Endothelial cell of umbilical vein (primary cell): ENCODE measurements at regions not wholly inside any gene's neighbourhood (a gene's known extent, or its start where the extent isn't known, plus 50 kb on each side); places are given as distances from the start of the nearest gene placed in this dataset.
"Not testable (repeated sequence)": the region's sequence is repeated elsewhere in the genome, so short reads cannot be mapped to it uniquely, and the experiment has no call there.

ENCODE experiments used
- BruUV-seq: library from RNA; stranded (reverse); fragments of 400-500 nt; replicated peaks from 2 replicates; lab custom pipeline; 2021; lab: Mats Ljungman, UMichigan
- CTCF ChIA-PET: fragments of 300-600, 350-600 bp; sonication (Branson Sonifier 250); formaldehyde crosslinking; loops from one replicate; lab custom pipeline; 2021; ENCODE audit warnings: antibody characterized with exemption, inconsistent platforms; lab: Charles Lee
- POLR2A ChIA-PET: fragments of 300-600, 350-600 bp; sonication (Branson Sonifier 250); formaldehyde crosslinking; loops from one replicate; lab custom pipeline; 2021; ENCODE audit warnings: antibody characterized with exemption, inconsistent platforms; lab: Charles Lee
- DNase-seq: peaks from one replicate; pipeline ENCODE4 v3.0.0-alpha.2; 2011; ENCODE audit warnings: low read depth, low spot score
- FAIRE-seq: peaks from 2 replicates; lab custom pipeline; 2011; peaks lifted over from hg19 to GRCh38; lab: Jason Lieb, UNC
- H2AFZ ChIP-seq: 2 replicates; pipeline ENCODE4 v1.6.0; 2012; ENCODE audit warnings: low read depth, low read length, control low read depth, inconsistent platforms
- H3K27ac ChIP-seq: 2 replicates; pipeline ENCODE4 v1.5.1; 2011; ENCODE audit warnings: low read depth, mild to moderate bottlenecking, control low read depth, low read length, moderate library complexity; ENCODE audit not compliant: insufficient read depth
- H3K27me3 ChIP-seq, 2 experiments: 2 replicates each; pipeline versions ENCODE4 v1.6.0 to v1.6.1; 2011; ENCODE audit warnings: low read length in 2 of 2, mixed read lengths in 1 of 2; ENCODE audit not compliant: control insufficient read depth in 2 of 2, insufficient read depth in 2 of 2
- H3K36me3 ChIP-seq, 2 experiments: 2 replicates in 1 of 2; 3 replicates in 1 of 2; pipeline ENCODE4 v1.5.1; 2011; ENCODE audit warnings: low read length in 2 of 2, mild to moderate bottlenecking in 1 of 2, moderate library complexity in 1 of 2; ENCODE audit not compliant: control insufficient read depth in 2 of 2, insufficient read depth in 2 of 2; ENCODE audit errors: extremely low read depth in 1 of 2
- H3K4me1 ChIP-seq: 3 replicates; pipeline ENCODE4 v1.5.1; 2011; ENCODE audit warnings: mild to moderate bottlenecking, low read length; ENCODE audit not compliant: control insufficient read depth, insufficient read depth; ENCODE audit errors: extremely low read depth
- H3K4me2 ChIP-seq: 2 replicates; pipeline ENCODE4 v1.6.1; 2011; ENCODE audit warnings: low read length, control low read depth, mixed read lengths; ENCODE audit not compliant: insufficient read depth
- H3K4me3 ChIP-seq, 3 experiments: fragments of 200-600 bp in 1 of 3; sonication (generic), shearing (Covaris generic) in 1 of 3; replicated peaks in 1 of 3; 2 replicates each; pipeline ENCODE4 v1.5.1; 2011 to 2016; ENCODE audit warnings: control low read depth in 3 of 3, low read length in 3 of 3, mild to moderate bottlenecking in 2 of 3, inconsistent platforms in 1 of 3, low read depth in 1 of 3, moderate library complexity in 1 of 3; ENCODE audit not compliant: insufficient read depth in 1 of 3
- H3K79me2 ChIP-seq: 2 replicates; pipeline ENCODE4 v1.6.0; 2012; ENCODE audit warnings: low read length, inconsistent platforms; ENCODE audit not compliant: control insufficient read depth, insufficient read depth
- H3K9ac ChIP-seq: replicated peaks from 2 replicates; pipeline ENCODE3; 2011; ENCODE audit warnings: low read length, control low read depth; ENCODE audit not compliant: insufficient read depth; ENCODE audit errors: extremely low read depth
- H3K9me1 ChIP-seq: replicated peaks from 3 replicates; pipeline ENCODE4 v1.6.0; 2011; ENCODE audit warnings: mild to moderate bottlenecking, low read length; ENCODE audit not compliant: control insufficient read depth, insufficient read depth; ENCODE audit errors: extremely low read depth
- H3K9me3 ChIP-seq: replicated peaks from 2 replicates; pipeline ENCODE4 v1.5.1; 2012; ENCODE audit warnings: low read length, inconsistent platforms; ENCODE audit not compliant: control insufficient read depth, insufficient read depth
- H4K20me1 ChIP-seq: replicated peaks from 2 replicates; pipeline ENCODE3; 2011; ENCODE audit warnings: mild to moderate bottlenecking, low read length; ENCODE audit not compliant: control insufficient read depth, insufficient read depth; ENCODE audit errors: extremely low read depth
- CTCF ChIP-seq, 2 donors: IDR thresholded peaks; 1 replicate in 1 of 2; 2 replicates in 1 of 2; pipeline ENCODE4 v1.5.1; 2011; ENCODE audit warnings: low read length in 2 of 2, mild to moderate bottlenecking in 2 of 2, moderate library complexity in 2 of 2, control low read depth in 1 of 2, inconsistent platforms in 1 of 2, low read depth in 1 of 2; ENCODE audit not compliant: insufficient read depth in 1 of 2; ENCODE audit errors: extremely low read depth in 1 of 2
- EZH2 ChIP-seq: IDR thresholded peaks from 2 replicates; pipeline ENCODE4 v1.6.1; 2012; ENCODE audit warnings: borderline replicate concordance, low read depth, mild to moderate bottlenecking, moderate library complexity, low read length, inconsistent platforms; ENCODE audit not compliant: severe bottlenecking
- FOS ChIP-seq: IDR thresholded peaks from 2 replicates; pipeline ENCODE4 v1.6.1; 2011; ENCODE audit warnings: mild to moderate bottlenecking, low read length, moderate library complexity, borderline replicate concordance; ENCODE audit not compliant: insufficient read depth
- GATA2 ChIP-seq: IDR thresholded peaks from 2 replicates; pipeline ENCODE4 v1.7.0; 2011; ENCODE audit warnings: low read depth, mild to moderate bottlenecking, moderate library complexity, mixed read lengths, low read length; ENCODE audit not compliant: insufficient read length, insufficient read depth
- JUN ChIP-seq: IDR thresholded peaks from 2 replicates; pipeline ENCODE4 v1.6.1; 2011; ENCODE audit warnings: borderline replicate concordance, low read depth; ENCODE audit not compliant: insufficient read length, insufficient read depth
- MYC ChIP-seq: IDR thresholded peaks from one replicate; pipeline ENCODE4 v1.6.1; 2011; ENCODE audit warnings: mild to moderate bottlenecking, low read depth, low read length
- POLR2A ChIP-seq: IDR thresholded peaks from 2 replicates; pipeline ENCODE4 v1.6.1; 2012; ENCODE audit warnings: low read depth, mild to moderate bottlenecking, control low read depth, low read length
- POLR2AphosphoS5 ChIP-seq: IDR thresholded peaks from 2 replicates; pipeline ENCODE4 v1.6.1; 2012; ENCODE audit warnings: low read depth, mild to moderate bottlenecking, control low read depth, low read length, moderate library complexity; ENCODE audit not compliant: insufficient read depth
- dilution Hi-C: fragments of 300-500 bp; cut with MboI; formaldehyde crosslinking; loops from one replicate; pipeline ENCODE4 v1.15.0; 2019; ENCODE audit warnings: low sequenced_read_pairs; ENCODE audit not compliant: extremely low pct_ligation_motif_present
- intact Hi-C: fragments of 100-400 bp; cut with micrococcal nuclease; formaldehyde crosslinking; loops from one replicate; pipeline ENCODE4 v1.10.0; 2022
- TF ChIP-seq, protein P1 (sequence below): IDR thresholded peaks from 2 replicates; pipeline ENCODE4 v1.6.1; 2011; ENCODE audit not compliant: insufficient read depth, insufficient read length

GRCh38 chr6:119727504-119728219, 378.1 kb upstream of the MAN1A1 start:
- no peak overlapping the region for H3K4me3 ChIP-seq
- no peaks in the 10 kb centered on the region for H3K9me3 ChIP-seq
- no peaks in the 10 kb centered on the region for H3K79me2 ChIP-seq
- H3K27ac ChIP-seq: no peak overlapping the region
- no peak overlapping the region for H2AFZ ChIP-seq
- no peak overlapping the region for H3K9ac ChIP-seq
- H3K4me1 ChIP-seq: no peaks in the 10 kb centered on the region
- no TSS peak for BruUV-seq
- TF ChIP-seq POLR2A: no peak
- TF ChIP-seq CTCF (IDR thresholded peaks at IDR 0.05; ENCODE audit: extremely low read depth in 1 of 2, insufficient read depth in 1 of 2, low read depth in 1 of 2, low read length in 2 of 2): no peak
- no peak for TF ChIP-seq POLR2AphosphoS5
- no peak for TF ChIP-seq MYC
- no peak for TF ChIP-seq FOS
- TF ChIP-seq, protein P1, sequence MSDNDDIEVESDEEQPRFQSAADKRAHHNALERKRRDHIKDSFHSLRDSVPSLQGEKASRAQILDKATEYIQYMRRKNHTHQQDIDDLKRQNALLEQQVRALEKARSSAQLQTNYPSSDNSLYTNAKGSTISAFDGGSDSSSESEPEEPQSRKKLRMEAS: no peak
- TF ChIP-seq EZH2: no peak
- no peak for TF ChIP-seq GATA2
- no peak for TF ChIP-seq JUN
- no peaks in the 10 kb centered on the region for H3K36me3 ChIP-seq
- no peaks in the 10 kb centered on the region for H3K27me3 ChIP-seq
- no peaks in the 10 kb centered on the region for H3K9me1 ChIP-seq
- intact Hi-C loops (no loop called here), dilution Hi-C loops (no loop called here)
- DNase-seq (no peak), FAIRE-seq (no peak)
- CTCF ChIA-PET: no interaction called here
- no peak overlapping the region for H3K4me2 ChIP-seq
- POLR2A ChIA-PET: no interaction called here
- no peaks in the 10 kb centered on the region for H4K20me1 ChIP-seq

DNA sequence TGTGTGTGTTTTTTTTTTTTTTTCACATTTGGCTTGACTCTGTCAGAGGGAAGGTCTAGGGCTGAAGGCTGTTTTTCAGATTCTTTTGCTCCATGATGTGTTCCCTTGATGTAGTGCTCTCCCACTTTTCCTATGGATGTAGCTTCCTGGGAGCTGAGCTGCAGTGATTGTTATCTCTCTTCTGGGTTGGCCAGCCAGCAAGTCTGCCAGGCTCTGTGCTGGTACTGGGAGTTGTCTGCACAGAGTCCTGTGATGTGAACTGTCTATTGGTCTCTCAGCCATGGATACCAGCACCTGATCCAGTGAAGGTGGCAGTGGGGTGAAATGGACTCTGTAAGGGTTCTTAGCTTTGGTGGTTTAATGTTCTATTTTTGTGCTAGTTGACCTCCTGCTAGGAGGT, 377.4 kb upstream of the MAN1A1 start:
- H3K27ac ChIP-seq, H3K4me3 ChIP-seq, H3K27me3 ChIP-seq, FAIRE-seq, H3K9me3 ChIP-seq, H3K9me1 ChIP-seq, H2AFZ ChIP-seq, CTCF ChIA-PET, H4K20me1 ChIP-seq, POLR2A ChIA-PET, BruUV-seq, intact Hi-C loops, H3K4me1 ChIP-seq, H3K79me2 ChIP-seq, DNase-seq, dilution Hi-C loops, H3K9ac ChIP-seq, H3K36me3 ChIP-seq, H3K4me2 ChIP-seq: not testable (repeated sequence)
